ENCODE measurements at regions not wholly inside any gene's neighbourhood (a gene's known extent, or its start where the extent isn't known, plus 50 kb on each side); places are given as distances from the start of the nearest gene placed in this dataset.
A peak's percentile ranks its signal among the peaks of the same experiment; 100 is the strongest.

GRCh38 chr2:6760132-6760531 is 105.6 kb downstream of the CMPK2 start:
- WGBS, 2 experiments (ENCODE audit: extremely low coverage in 1 of 2, insufficient coverage in 1 of 2, insufficient read length in 1 of 2, insufficient replicate concordance in 2 of 2, low coverage in 1 of 2, low lambda C conversion rate in 2 of 2, missing lambda C conversion rate in 1 of 2) = 77% methylated on average over 5 of the region's 5 CpGs; no CpG with 5 or more reads in 1 of the 2 experiments
- Histone ChIP-seq H2AFZ (ENCODE audit: low read length) (no peak overlapping the region), H3K79me1 (ENCODE audit: low read depth, low read length) (0 out of 2 replicates have a peak, but pooled peaks cover 2% of the 10 kb centered on the region)
- TF ChIP-seq NANOG (IDR thresholded peaks at IDR 0.05; ENCODE audit: insufficient read depth, low read depth, low read length, poor library complexity, severe bottlenecking) = no peak
- no peak for TF ChIP-seq POU5F1 (IDR thresholded peaks at IDR 0.05; ENCODE audit: low read depth, low read length)
- TF ChIP-seq HDAC6 (IDR thresholded peaks at IDR 0.05; ENCODE audit: low read depth, low read length) = no peak
- TF ChIP-seq KDM4A (IDR thresholded peaks at IDR 0.05; ENCODE audit: low read depth, low read length, severe bottlenecking) = no peak
- no peak for TF ChIP-seq KDM5A (IDR thresholded peaks at IDR 0.05; ENCODE audit: low read length)
- TF ChIP-seq FOSL1 (IDR thresholded peaks at IDR 0.05; ENCODE audit: insufficient read depth, low read depth, low read length) = no peak
- TF ChIP-seq HDAC2 (IDR thresholded peaks at IDR 0.05; ENCODE audit: borderline replicate concordance in 1 of 2, low read depth in 2 of 2, low read length in 2 of 2) = no peak
- TF ChIP-seq RNF2 (IDR thresholded peaks at IDR 0.05; ENCODE audit: borderline replicate concordance, low read depth, low read length, missing control alignments, poor library complexity, severe bottlenecking) = no peak
- TF ChIP-seq SIN3A (conservative IDR thresholded peaks at IDR 0.05 in 1 of 2, IDR thresholded peaks at IDR 0.05 in 1 of 2; ENCODE audit: low read depth in 1 of 2, low read length in 2 of 2) = no peak
- no peak for TF ChIP-seq USF2 (IDR thresholded peaks at IDR 0.05; ENCODE audit: low read length)
- TF ChIP-seq RXRA (IDR thresholded peaks at IDR 0.05; ENCODE audit: insufficient read depth, low read depth, low read length) = no peak

More at GRCh38 chr2:6760132-6760531, 105.6 kb downstream of the CMPK2 start:
- Histone ChIP-seq H2BK15ac (ENCODE audit: low read length) (peak overlapping the region; percentile 74; the same call in 1 of the 2 replicates), H3K14ac (ENCODE audit: insufficient read length) (no peak overlapping the region), H3K79me2 (ENCODE audit: control insufficient read depth in 1 of 2, insufficient read depth in 2 of 2, low read length in 2 of 2) (no peaks in the 10 kb centered on the region), H3K18ac (ENCODE audit: extremely low read depth, low read length) (peak overlapping the region; percentile 28; the same call in 1 of the 2 replicates), H3K4me2 (ENCODE audit: insufficient read depth in 1 of 2, low read depth in 2 of 2, low read length in 2 of 2) (no peak overlapping the region), H2BK12ac (ENCODE audit: low read depth, low read length) (peak overlapping the region; percentile 78; the same call in 1 of the 2 replicates), H2AK5ac (ENCODE audit: low read depth, low read length) (peak overlapping the region; percentile 98), H3K27ac (ENCODE audit: low read depth, low read length) (no peak overlapping the region), H4K5ac (ENCODE audit: insufficient read length, low read depth, low read length) (no peak overlapping the region), H3K23ac (ENCODE audit: insufficient read length) (peak overlapping the region; percentile 79), H4K91ac (replicated peaks; ENCODE audit: insufficient read length, low read length) (peak overlapping the region; percentile 83), H3K36me3 (ENCODE audit: control insufficient read depth in 2 of 4, insufficient read depth in 4 of 4, low read length in 3 of 4) (no peaks in the 10 kb centered on the region; a peak in 1 of 8 replicates), H3K9ac (replicated peaks in 1 of 4; ENCODE audit: extremely low read depth in 1 of 4, low read depth in 3 of 4, low read length in 3 of 4) (no peak overlapping the region), H3K56ac (replicated peaks; ENCODE audit: insufficient read length, low read depth, low read length) (peak overlapping the region; percentile 89), H2BK120ac (replicated peaks; ENCODE audit: low read depth, low read length) (no peak overlapping the region), H4K20me1 (replicated peaks in 1 of 2; ENCODE audit: control insufficient read depth in 1 of 2, insufficient read depth in 2 of 2, low read length in 2 of 2) (peaks cover 0 to 8% of the 10 kb centered on the region in 2 experiments), H3K4ac (replicated peaks; ENCODE audit: insufficient read length, low read depth, low read length) (peak overlapping the region; percentile 60), H3K4me1 (replicated peaks in 1 of 4; ENCODE audit: control insufficient read depth in 3 of 4, insufficient read depth in 4 of 4, low read length in 3 of 4) (peaks cover 0 to 7% (median 0%) of the 10 kb centered on the region in 4 experiments; a peak in 3 of 7 replicates), H3K27me3 (replicated peaks in 1 of 4; ENCODE audit: control insufficient read depth in 3 of 4, extremely low read depth in 1 of 4, insufficient read depth in 3 of 4, low read length in 3 of 4) (no peaks in the 10 kb centered on the region), H3K9me3 (ENCODE audit: insufficient read depth in 2 of 2, low read depth in 1 of 2, low read length in 1 of 2) (peaks cover 0 to 3% of the 10 kb centered on the region in 2 experiments; a peak in 1 of 4 replicates), H2BK5ac (ENCODE audit: low read depth, low read length) (no peak overlapping the region), H4K8ac (ENCODE audit: extremely low read depth, insufficient read depth, low read length) (no peak overlapping the region), H3K23me2 (ENCODE audit: low read depth, low read length) (peaks cover 7% of the 10 kb centered on the region; the same call in 1 of the 2 replicates), H2BK20ac (ENCODE audit: low read length) (no peak overlapping the region; the same call in 1 of the 2 replicates), H3K4me3 (ENCODE audit: extremely low read depth in 1 of 4, insufficient read depth in 2 of 4, low read depth in 3 of 4, low read length in 4 of 4) (no peak overlapping the region)
- POLR2A ChIA-PET (ENCODE audit: partially characterized antibody) = no interaction called here
- no peak for DNase-seq (ENCODE audit: low read depth in 1 of 2, low spot score in 2 of 2)
- CTCF ChIA-PET (ENCODE audit: partially characterized antibody) = no interaction called here
- FAIRE-seq = no peak

Data from H1 (cell line).